Esophagus squamous epithelium (tissue), 5 donors: ENCODE measurements at regions not wholly inside any gene's neighbourhood (a gene's known extent, or its start where the extent isn't known, plus 50 kb on each side); places are given as distances from the start of the nearest gene placed in this dataset.

ENCODE experiments used
- DNase-seq: peaks from one replicate; lab custom pipeline; 2025; lab: John Stamatoyannopoulos, UW
- H3K27ac ChIP-seq, 4 donors: fragments of 200-600 bp; sonication (generic); one replicate each; pipeline ENCODE4 v1.5.1; 2016 to 2019; ENCODE audit warnings: mild to moderate bottlenecking in 1 of 4
- H3K27me3 ChIP-seq, 4 donors: fragments of 200-600 bp; sonication (generic); 1 replicate in 3 of 4; 2 replicates in 1 of 4; pipeline versions ENCODE4 v1.5.1 to v1.6.0; 2017 to 2021; ENCODE audit warnings: antibody characterized with exemption in 1 of 4
- H3K36me3 ChIP-seq, 3 donors: fragments of 200-600 bp; sonication (generic); one replicate each; pipeline ENCODE4 v1.5.1; 2016 to 2019
- H3K4me1 ChIP-seq, 3 donors: fragments of 200-600 bp; sonication (generic); one replicate each; pipeline ENCODE4 v1.5.1; 2017 to 2019
- H3K4me3 ChIP-seq, 4 donors: fragments of 200-600 bp; sonication (generic); 1 replicate in 3 of 4; 2 replicates in 1 of 4; pipeline ENCODE4 v1.5.1; 2016 to 2019; ENCODE audit warnings: mild to moderate bottlenecking in 2 of 4, moderate library complexity in 1 of 4
- H3K9me3 ChIP-seq, 3 donors: fragments of 200-600 bp; sonication (generic); one replicate each; pipeline ENCODE4 v1.5.1; 2016 to 2019
- CTCF ChIP-seq, 6 experiments: fragments of 450-650 bp in 4 of 6; fragments of 200-600 bp in 2 of 6; sonication (generic) in 2 of 6; IDR thresholded peaks; one replicate each; pipeline ENCODE4 v1.5.1; 2016 to 2019; ENCODE audit warnings: antibody characterized with exemption in 6 of 6, mild to moderate bottlenecking in 4 of 6, moderate library complexity in 4 of 6
- POLR2A ChIP-seq, 4 donors: fragments of 450-650 bp; IDR thresholded peaks; one replicate each; pipeline ENCODE4 v1.6.1; 2017; ENCODE audit warnings: antibody characterized with exemption in 4 of 4, mild to moderate bottlenecking in 4 of 4, moderate library complexity in 3 of 4
- WGBS, 2 donors: methylation state at CpG; one replicate each; pipeline ENCODE4 v1.1.5; 2018; 5-methylcytosine and 5-hydroxymethylcytosine counted together
- intact Hi-C: fragments of 100-400 bp; cut with DNase I; formaldehyde crosslinking; loops from one replicate; pipeline ENCODE4 v1.15.0; 2022
- donor health status: DM: yes; HTN: yes; CAD: no.

GRCh38 chr1:164183854-164184635 is 374.9 kb upstream of the PBX1 start:
- TF ChIP-seq CTCF (IDR thresholded peaks at IDR 0.05) (no peak), POLR2A (IDR thresholded peaks at IDR 0.05) (no peak)
- Histone ChIP-seq H3K27me3 (no peaks in the 10 kb centered on the region), H3K9me3 (no peaks in the 10 kb centered on the region), H3K4me3 (no peak overlapping the region), H3K36me3 (no peaks in the 10 kb centered on the region), H3K4me1 (peaks cover 0 to 12% (median 0%) of the 10 kb centered on the region in 3 donors), H3K27ac (no peak overlapping the region)
- DNase-seq = no peak
- intact Hi-C loops = no loop called here
- 40 to 51% methylated on average over 4 of the region's 4 CpGs for WGBS, 2 donors

GRCh38 chr1:164186881-164187280 is 372.1 kb upstream of the PBX1 start:
- no peak for DNase-seq
- WGBS, 2 donors = 77 to 87% methylated on average over 5 of the region's 5 CpGs
- intact Hi-C loops = no loop called here
- no peaks in the 10 kb centered on the region for H3K9me3 ChIP-seq
- TF ChIP-seq CTCF (IDR thresholded peaks at IDR 0.05) = no peak
- TF ChIP-seq POLR2A (IDR thresholded peaks at IDR 0.05) = no peak
- no peaks in the 10 kb centered on the region for H3K36me3 ChIP-seq
- no peak overlapping the region for H3K27ac ChIP-seq
- H3K4me1 ChIP-seq = peaks cover 0 to 8% (median 0%) of the 10 kb centered on the region in 3 donors
- no peak overlapping the region for H3K4me3 ChIP-seq
- no peaks in the 10 kb centered on the region for H3K27me3 ChIP-seq

GRCh38 chr1:164188497-164188896 is 370.5 kb upstream of the PBX1 start:
- Histone ChIP-seq H3K4me1 (peaks cover 0 to 8% (median 0%) of the 10 kb centered on the region in 3 donors), H3K9me3 (no peaks in the 10 kb centered on the region), H3K27me3 (no peaks in the 10 kb centered on the region), H3K36me3 (no peaks in the 10 kb centered on the region), H3K27ac (no peak overlapping the region), H3K4me3 (no peak overlapping the region)
- no peak for TF ChIP-seq CTCF (IDR thresholded peaks at IDR 0.05)
- no peak for TF ChIP-seq POLR2A (IDR thresholded peaks at IDR 0.05)
- intact Hi-C loops = no loop called here
- DNase-seq = no peak
- 55 to 62% methylated on average over 4 of the region's 4 CpGs for WGBS, 2 donors

GRCh38 chr1:164191191-164191590 is 367.8 kb upstream of the PBX1 start:
- Histone ChIP-seq H3K4me3 (no peak overlapping the region), H3K27ac (no peak overlapping the region), H3K36me3 (no peaks in the 10 kb centered on the region), H3K4me1 (no peaks in the 10 kb centered on the region), H3K27me3 (no peaks in the 10 kb centered on the region), H3K9me3 (no peaks in the 10 kb centered on the region)
- intact Hi-C loops = no loop called here
- no peak for DNase-seq
- TF ChIP-seq POLR2A (IDR thresholded peaks at IDR 0.05) = no peak
- TF ChIP-seq CTCF (IDR thresholded peaks at IDR 0.05) = no peak

GRCh38 chr1:164210211-164210739 is 348.7 kb upstream of the PBX1 start:
- no peak overlapping the region for H3K27ac ChIP-seq
- no peak overlapping the region for H3K4me3 ChIP-seq
- H3K27me3 ChIP-seq = no peaks in the 10 kb centered on the region
- no peak for DNase-seq
- no peak for TF ChIP-seq POLR2A (IDR thresholded peaks at IDR 0.05)
- no peak for TF ChIP-seq CTCF (IDR thresholded peaks at IDR 0.05)
- H3K36me3 ChIP-seq = no peaks in the 10 kb centered on the region
- intact Hi-C loops = no loop called here
- H3K9me3 ChIP-seq = no peaks in the 10 kb centered on the region
- H3K4me1 ChIP-seq = no peaks in the 10 kb centered on the region
- 65 to 73% methylated on average over 3 of the region's 3 CpGs for WGBS, 2 donors
